ENCODE measurements at regions not wholly inside any gene's neighbourhood (a gene's known extent, or its start where the extent isn't known, plus 50 kb on each side); places are given as distances from the start of the nearest gene placed in this dataset.

GRCh38 chr6:8334113-8334512 is 101.2 kb downstream of the SLC35B3 start:
- TF ChIP-seq REST (IDR thresholded peaks at IDR 0.05; ENCODE audit: insufficient replicate concordance, low read depth): no peak
- TF ChIP-seq CTCF (IDR thresholded peaks at IDR 0.05; ENCODE audit: insufficient read depth, low read length): no peak

Measured in HL-60 (cell line).